Body of pancreas (tissue), 4 donors: ENCODE measurements at regions not wholly inside any gene's neighbourhood (a gene's known extent, or its start where the extent isn't known, plus 50 kb on each side); places are given as distances from the start of the nearest gene placed in this dataset.

Source experiments
- POLR2A ChIP-seq, 3 donors: fragments of 450-650 bp; IDR thresholded peaks; one replicate each; pipeline ENCODE4 v1.6.1; 2016; ENCODE audit warnings: antibody characterized with exemption in 3 of 3, mild to moderate bottlenecking in 2 of 3
- TF ChIP-seq, protein P1 (sequence below), 7 experiments: fragments of 450-650 bp in 4 of 7; fragments of 200-600 bp in 3 of 7; sonication (generic) in 3 of 7; IDR thresholded peaks; one replicate each; pipeline ENCODE4 v1.5.1; 2016 to 2019; ENCODE audit warnings: antibody characterized with exemption in 7 of 7

GRCh38 chrY:14436546-14436945, 87.8 kb upstream of the NLGN4Y start:
- no peak for TF ChIP-seq POLR2A (IDR thresholded peaks at IDR 0.05)
- TF ChIP-seq, protein P1, sequence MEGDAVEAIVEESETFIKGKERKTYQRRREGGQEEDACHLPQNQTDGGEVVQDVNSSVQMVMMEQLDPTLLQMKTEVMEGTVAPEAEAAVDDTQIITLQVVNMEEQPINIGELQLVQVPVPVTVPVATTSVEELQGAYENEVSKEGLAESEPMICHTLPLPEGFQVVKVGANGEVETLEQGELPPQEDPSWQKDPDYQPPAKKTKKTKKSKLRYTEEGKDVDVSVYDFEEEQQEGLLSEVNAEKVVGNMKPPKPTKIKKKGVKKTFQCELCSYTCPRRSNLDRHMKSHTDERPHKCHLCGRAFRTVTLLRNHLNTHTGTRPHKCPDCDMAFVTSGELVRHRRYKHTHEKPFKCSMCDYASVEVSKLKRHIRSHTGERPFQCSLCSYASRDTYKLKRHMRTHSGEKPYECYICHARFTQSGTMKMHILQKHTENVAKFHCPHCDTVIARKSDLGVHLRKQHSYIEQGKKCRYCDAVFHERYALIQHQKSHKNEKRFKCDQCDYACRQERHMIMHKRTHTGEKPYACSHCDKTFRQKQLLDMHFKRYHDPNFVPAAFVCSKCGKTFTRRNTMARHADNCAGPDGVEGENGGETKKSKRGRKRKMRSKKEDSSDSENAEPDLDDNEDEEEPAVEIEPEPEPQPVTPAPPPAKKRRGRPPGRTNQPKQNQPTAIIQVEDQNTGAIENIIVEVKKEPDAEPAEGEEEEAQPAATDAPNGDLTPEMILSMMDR (IDR thresholded peaks at IDR 0.05): no peak
